Rectal smooth muscle tissue (tissue), 1 donor: ENCODE measurements at regions not wholly inside any gene's neighbourhood (a gene's known extent, or its start where the extent isn't known, plus 50 kb on each side); places are given as distances from the start of the nearest gene placed in this dataset.

Experiments used
- H3K27ac ChIP-seq: one replicate; pipeline ENCODE4 v1.7.0; 2013; ENCODE audit warnings: low read depth, low read length, inconsistent platforms
- H3K27me3 ChIP-seq: one replicate; pipeline ENCODE4 v1.7.0; 2013; ENCODE audit warnings: low read length; ENCODE audit not compliant: control insufficient read depth, insufficient read depth
- H3K36me3 ChIP-seq: one replicate; pipeline ENCODE4 v1.7.0; 2013; ENCODE audit warnings: low read length; ENCODE audit not compliant: control insufficient read depth, insufficient read depth
- H3K4me1 ChIP-seq: one replicate; pipeline ENCODE4 v1.7.0; 2013; ENCODE audit warnings: low read length; ENCODE audit not compliant: control insufficient read depth, insufficient read depth
- H3K4me3 ChIP-seq: one replicate; pipeline ENCODE4 v1.7.0; 2013; ENCODE audit warnings: low read length
- H3K9ac ChIP-seq: one replicate; pipeline ENCODE4 v1.7.0; 2013; ENCODE audit warnings: low read length

GRCh38 chr1:38105267-38105666 is 58.7 kb upstream of the POU3F1 start:
- H3K9ac ChIP-seq: no peak overlapping the region
- no peak overlapping the region for H3K27ac ChIP-seq
- H3K4me3 ChIP-seq: no peak overlapping the region
- H3K4me1 ChIP-seq: no peaks in the 10 kb centered on the region
- H3K36me3 ChIP-seq: no peaks in the 10 kb centered on the region
- H3K27me3 ChIP-seq: no peaks in the 10 kb centered on the region

GRCh38 chr1:38102636-38103035 is 56.0 kb upstream of the POU3F1 start:
- Histone ChIP-seq H3K27ac (no peak overlapping the region), H3K27me3 (no peaks in the 10 kb centered on the region), H3K4me1 (no peaks in the 10 kb centered on the region), H3K4me3 (no peak overlapping the region), H3K36me3 (no peaks in the 10 kb centered on the region), H3K9ac (no peak overlapping the region)

GRCh38 chr1:38101037-38101785 is 54.6 kb upstream of the POU3F1 start:
- H3K27ac ChIP-seq: no peak overlapping the region
- no peaks in the 10 kb centered on the region for H3K27me3 ChIP-seq
- no peaks in the 10 kb centered on the region for H3K36me3 ChIP-seq
- no peak overlapping the region for H3K9ac ChIP-seq
- H3K4me3 ChIP-seq: no peak overlapping the region
- no peaks in the 10 kb centered on the region for H3K4me1 ChIP-seq

- Histone ChIP-seq H3K27ac (no peak overlapping the region), H3K36me3 (no peaks in the 10 kb centered on the region), H3K27me3 (no peaks in the 10 kb centered on the region), H3K4me3 (no peak overlapping the region), H3K9ac (no peak overlapping the region), H3K4me1 (no peaks in the 10 kb centered on the region)
Observed at GRCh38 chr1:38098101-38098847, 51.7 kb upstream of the POU3F1 start.

- no peaks in the 10 kb centered on the region for H3K36me3 ChIP-seq
- H3K4me1 ChIP-seq: no peaks in the 10 kb centered on the region
- no peak overlapping the region for H3K27ac ChIP-seq
- H3K9ac ChIP-seq: no peak overlapping the region
- no peak overlapping the region for H3K4me3 ChIP-seq
- no peaks in the 10 kb centered on the region for H3K27me3 ChIP-seq
Observed at GRCh38 chr1:38097284-38097898, 50.8 kb upstream of the POU3F1 start.
